Embryonic facial prominence (tissue), 1 donor: ENCODE measurements at regions not wholly inside any gene's neighbourhood (a gene's known extent, or its start where the extent isn't known, plus 50 kb on each side); places are given as distances from the start of the nearest gene placed in this dataset.

ENCODE experiments used
- DNase-seq: peaks from one replicate; pipeline ENCODE4 v3.0.0-alpha.2; 2016; ENCODE audit errors: extremely low spot score

GRCh38 chr2:161102770-161103450 is 57.3 kb upstream of the TANK start:
- DNase-seq: no peak

- DNase-seq: no peak
Measured at GRCh38 chr2:161103451-161103831, 56.8 kb upstream of the TANK start.

DNA sequence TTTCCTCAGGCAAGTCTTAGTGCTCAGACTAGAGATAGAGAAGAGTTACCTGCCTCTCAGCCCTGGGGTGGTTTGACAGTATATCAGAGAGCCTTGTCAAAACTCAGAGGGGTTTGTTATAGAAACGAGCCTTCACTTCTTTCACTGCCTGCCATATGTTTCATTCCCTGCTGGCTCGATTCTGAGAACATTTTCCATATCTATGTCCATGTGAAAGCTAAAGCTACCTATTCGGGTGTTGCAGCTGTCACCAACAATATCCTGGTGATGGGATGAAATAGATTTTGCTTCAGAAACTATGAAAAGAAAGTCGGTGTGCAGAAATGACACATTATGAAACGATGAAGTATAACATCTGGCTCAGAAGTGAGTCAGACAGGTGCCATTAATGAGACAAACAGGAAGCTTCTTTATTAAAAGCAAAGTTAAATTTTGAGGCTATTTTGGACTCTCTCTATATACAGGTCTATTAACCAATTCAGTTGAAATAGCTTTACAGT is 56.1 kb upstream of the TANK start:
- DNase-seq: no peak

GRCh38 chr2:161107265-161107664 is 53.0 kb upstream of the TANK start:
- no peak for DNase-seq
